CD4-positive, alpha-beta T cell treated with Interleukin-6 for 4 hours (primary cell): ENCODE measurements at regions not wholly inside any gene's neighbourhood (a gene's known extent, or its start where the extent isn't known, plus 50 kb on each side); places are given as distances from the start of the nearest gene placed in this dataset.

Experiments
- DNase-seq: peaks from one replicate; pipeline ENCODE4 v3.0.0-alpha.2; 2020; ENCODE audit warnings: mixed read lengths

- DNase-seq = no peak
These were observed 550.3 kb downstream of the FSCB start for GRCh38 chr14:43956741-43957140.

DNA sequence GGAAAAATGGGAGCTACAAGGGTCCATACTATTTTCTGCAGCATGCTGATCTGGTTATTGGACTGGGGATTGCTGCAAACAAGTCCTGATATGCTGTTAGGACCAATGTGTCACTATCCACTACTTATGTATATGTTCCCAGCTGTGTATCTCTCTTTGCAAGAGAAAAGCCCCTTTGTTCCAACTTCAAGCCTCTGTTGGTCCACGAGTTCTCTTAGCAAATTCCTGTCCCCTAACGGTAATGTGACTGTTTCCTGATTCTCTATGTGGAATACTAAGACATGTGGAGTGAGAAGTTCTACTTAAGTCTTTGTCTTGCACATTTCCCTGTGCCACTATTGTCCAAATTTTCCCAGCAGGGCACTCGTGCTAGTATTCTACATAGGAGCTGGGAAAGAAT is 557.7 kb downstream of the FSCB start:
- DNase-seq = no peak

- no peak for DNase-seq
These were observed 567.2 kb downstream of the FSCB start for GRCh38 chr14:43939836-43940235.

GRCh38 chr14:43938588-43939281 is 568.3 kb downstream of the FSCB start:
- no peak for DNase-seq

GRCh38 chr14:43937001-43937400 is 570.1 kb downstream of the FSCB start:
- no peak for DNase-seq

DNA sequence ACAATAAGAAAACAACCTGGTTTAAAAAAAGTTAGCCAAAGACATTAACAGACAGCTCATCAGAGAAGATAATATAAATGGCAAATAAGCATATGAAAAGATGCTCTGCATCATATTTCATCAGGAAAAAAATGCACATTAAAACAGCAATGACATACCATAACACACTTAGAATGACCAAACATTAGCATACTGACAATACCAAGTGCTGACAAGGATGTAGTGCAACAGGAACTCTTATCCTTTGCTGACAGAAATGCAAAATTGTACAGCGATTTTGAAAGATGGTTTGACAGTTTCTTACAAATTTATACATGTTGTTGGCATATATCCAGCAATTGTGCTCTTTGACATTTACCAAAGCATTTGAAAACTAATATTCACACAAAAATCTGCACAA is 573.0 kb downstream of the FSCB start:
- DNase-seq = no peak

- no peak for DNase-seq
These were observed 592.9 kb downstream of the FSCB start for GRCh38 chr14:43914041-43914693.

DNA sequence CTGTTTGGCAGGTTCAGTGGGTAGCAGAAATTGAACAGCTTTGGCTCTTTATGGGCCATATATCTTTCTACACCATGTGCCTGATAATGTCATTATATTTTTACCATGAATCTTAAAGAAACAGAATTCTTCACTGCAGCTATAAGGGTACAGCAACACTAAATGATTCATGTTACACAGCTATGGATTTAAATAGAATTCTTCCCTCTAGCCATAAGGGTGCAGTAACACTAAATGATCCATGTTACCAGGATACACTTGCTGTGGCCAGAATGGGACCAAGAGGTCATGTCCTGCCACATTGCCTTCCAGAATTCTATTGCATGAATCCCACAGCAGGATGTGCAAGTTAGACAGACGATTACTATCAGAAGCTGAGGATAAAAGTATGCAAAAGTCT is 603.9 kb downstream of the FSCB start:
- no peak for DNase-seq

DNA sequence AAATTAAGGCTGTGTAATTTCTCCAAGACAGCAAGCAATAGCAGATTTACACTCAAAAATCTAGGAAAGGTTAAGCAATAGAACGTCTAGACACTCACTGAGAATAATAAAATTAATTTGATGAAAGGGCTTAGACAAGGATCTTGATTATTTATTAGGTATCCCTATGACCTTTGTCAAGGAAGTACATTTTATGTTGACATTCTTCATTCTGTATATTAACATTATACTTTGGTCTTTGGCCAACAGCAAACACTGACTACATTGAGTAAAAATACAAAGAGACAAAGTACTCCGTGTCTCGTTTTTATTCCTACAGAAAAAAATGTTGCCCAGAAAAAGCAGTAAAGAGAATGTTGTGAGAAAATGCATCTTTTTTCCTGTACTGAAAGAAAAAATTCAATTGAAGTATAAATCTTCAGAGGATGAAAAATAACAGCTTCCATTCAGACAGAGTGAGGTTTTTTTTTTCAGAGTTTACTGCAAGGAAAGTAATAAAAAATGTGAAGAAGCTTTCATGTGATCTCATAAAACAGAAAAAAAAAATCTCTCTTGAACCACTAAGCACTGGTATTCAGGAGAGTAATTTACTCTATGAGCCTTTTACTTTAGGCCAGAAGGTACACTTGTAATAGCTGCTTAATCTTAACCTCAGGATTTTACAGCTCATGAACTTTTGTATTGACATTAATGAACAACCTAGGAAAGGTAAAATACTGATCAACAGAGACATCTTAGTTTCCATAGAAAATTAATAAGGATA is 605.0 kb downstream of the FSCB start:
- no peak for DNase-seq

DNA sequence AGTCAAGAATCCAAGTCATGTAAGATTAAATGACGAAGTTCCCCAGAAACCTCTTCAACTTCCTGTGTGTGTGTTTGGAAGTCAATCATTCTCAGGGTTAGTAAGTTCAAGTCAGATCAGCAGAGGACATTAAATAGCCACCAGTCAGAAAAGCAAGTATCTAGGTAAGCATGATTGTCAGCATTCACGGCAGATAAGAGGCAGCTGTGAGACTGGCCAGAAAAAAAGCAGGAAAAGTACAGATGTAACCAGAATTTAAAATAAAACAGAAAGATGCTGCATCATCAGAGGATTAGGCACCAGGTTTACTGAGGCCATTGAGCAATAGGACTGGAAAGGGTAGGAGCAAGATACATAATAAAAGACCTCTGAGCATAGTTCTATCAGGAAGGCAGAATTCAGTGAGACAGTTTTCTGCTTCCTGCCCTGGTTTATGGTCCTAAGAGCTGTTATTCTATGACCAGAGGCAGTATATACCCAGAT is 606.9 kb downstream of the FSCB start:
- no peak for DNase-seq

DNA sequence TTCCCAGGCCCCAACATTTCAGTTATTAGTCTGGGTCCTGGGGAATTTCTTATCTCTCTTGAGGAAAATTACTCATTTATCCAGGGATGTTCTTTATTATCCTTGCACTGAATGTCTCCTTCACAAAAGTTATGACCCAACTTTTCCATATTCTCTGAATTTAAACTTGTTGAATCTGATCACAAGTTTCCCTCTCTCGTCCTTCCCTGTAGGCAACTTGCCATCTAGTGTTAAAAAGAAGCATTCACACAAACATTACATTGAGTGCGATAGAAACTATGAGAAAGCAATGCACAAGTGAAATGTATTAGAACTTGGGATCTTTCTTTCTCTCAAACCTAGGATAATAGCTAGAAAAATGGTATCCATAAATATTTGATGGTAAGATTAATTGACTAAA is 608.4 kb downstream of the FSCB start:
- DNase-seq = no peak

- DNase-seq = no peak
These were observed 611.0 kb downstream of the FSCB start for GRCh38 chr14:43896044-43896443.

- no peak for DNase-seq
These were observed 612.5 kb downstream of the FSCB start for GRCh38 chr14:43894534-43894933.

GRCh38 chr14:43887523-43887922 is 619.6 kb downstream of the FSCB start:
- DNase-seq = no peak

DNA sequence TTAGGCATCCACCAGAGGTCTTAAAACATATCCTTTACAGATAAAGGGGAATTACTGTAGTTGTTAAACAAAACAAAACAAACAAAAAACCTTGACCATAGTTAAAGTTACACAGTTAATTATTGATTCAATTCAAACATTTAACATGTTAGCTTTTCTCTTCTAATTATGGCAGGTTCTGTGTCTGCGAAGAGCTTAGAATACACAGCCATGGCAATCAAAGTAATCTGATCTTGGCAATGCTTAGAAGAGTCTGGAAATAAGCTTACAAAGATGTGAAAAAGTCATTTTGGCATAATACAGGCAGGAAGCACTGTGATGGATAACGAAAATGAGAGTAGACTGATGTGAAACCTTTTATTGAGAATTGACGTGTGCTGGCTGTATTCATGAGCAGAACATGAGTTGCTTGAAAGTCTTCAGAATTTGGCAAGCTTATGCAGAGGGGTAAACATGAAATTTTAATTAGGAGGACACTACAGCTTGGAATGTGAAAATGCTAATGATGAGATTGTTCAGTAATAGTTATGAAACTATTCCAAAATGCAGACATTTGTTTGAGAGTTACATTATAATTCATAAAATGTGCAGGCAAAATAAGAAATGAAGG is 629.6 kb downstream of the FSCB start:
- no peak for DNase-seq

DNA sequence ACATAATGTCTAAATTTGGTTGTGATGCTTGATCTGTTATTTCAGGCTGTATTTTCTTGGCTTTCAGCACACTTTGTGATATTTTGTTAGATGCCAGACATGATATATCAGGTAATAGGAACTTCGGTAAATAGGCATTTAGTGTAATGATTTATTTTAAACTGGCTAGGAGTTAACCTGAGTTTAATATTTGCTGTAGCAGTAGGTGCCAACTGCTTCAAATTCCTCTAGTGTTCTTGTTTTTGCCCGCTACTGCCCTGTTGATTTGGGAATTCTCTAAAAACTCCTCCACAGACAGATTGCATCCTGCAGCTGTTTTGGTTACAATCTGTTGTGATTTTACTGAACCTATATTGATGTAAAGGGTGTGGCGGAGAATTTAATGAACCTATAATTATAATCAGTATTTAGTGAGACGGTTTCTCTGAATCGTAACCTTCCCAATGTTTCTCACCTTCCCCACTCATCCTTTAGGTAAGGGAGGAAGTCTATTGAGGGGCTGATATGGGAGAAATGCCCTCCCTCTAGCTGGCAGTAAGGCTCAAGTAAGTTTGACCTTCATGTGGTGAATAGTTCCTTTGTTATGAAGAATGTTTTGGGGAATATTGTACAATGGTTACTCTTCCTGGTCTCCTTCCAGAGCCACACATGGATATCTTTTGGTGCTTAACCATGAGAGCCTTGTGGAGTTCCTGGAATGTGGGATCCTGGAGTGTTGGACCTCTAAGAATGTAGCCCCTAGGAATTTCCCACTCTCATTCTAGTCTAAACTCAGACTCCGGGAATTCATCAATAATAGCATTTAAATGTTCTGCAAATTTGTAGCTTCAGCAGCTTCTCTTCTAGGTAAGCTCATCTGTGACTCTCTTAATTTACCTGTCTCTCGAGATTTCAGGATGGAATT is 634.1 kb downstream of the FSCB start:
- no peak for DNase-seq

GRCh38 chr14:43872222-43872621 is 634.9 kb downstream of the FSCB start:
- DNase-seq = no peak

GRCh38 chr14:43858981-43859380 is 648.1 kb downstream of the FSCB start:
- DNase-seq = no peak

GRCh38 chr14:43855556-43855955 is 651.5 kb downstream of the FSCB start:
- no peak for DNase-seq

DNA sequence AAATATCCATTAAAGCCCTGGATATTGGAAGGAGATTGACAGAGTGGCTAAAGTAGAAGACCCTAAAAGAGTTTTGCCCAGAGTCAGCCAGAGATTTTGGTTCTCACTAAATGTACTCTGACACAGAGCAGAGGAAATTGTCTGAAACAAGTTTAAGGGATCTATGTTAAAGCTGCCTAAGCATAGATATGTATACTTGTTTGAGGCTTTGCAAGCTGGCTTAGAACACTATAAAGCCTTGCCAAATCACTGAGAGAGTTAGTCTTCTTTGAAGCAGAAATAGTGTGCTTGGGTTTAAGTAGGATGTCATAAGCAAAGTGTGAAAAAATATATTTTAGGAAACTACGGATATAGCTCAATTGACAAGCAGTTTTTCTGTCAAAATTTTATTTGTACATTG is 653.5 kb downstream of the FSCB start:
- no peak for DNase-seq

DNA sequence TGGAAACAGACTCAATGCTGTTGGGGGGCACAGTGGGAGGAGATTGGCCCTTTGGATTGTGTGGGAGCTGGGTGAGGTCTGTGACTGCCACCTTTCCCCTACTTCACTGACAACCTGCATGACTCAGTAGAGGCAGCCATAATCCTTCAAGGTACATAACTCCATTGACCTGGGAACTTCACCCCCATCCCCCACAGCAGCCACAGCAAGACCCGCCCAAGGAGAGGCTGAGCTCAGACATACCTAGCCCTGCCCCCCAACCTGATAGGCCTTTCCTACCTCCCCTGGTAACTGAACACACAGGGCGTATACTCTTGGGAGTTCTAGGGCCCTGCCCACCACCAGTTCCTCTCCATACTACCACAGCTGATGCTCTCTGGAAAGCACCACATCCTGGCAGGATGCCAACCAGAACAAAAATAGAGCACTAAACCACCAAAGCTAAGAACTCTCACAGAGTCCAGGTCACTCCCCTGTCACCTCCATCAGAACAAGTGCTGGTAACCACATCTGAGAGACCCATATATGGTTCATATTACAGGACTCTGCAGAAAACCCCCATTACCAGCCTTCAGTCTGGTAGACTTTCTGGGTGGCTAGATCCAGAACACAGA is 703.9 kb downstream of the FSCB start:
- no peak for DNase-seq
